ENCODE measurements at regions not wholly inside any gene's neighbourhood (a gene's known extent, or its start where the extent isn't known, plus 50 kb on each side); places are given as distances from the start of the nearest gene placed in this dataset.

GRCh38 chr10:108069096-108069495, 904.6 kb upstream of the SORCS1 start:
- no peak for TF ChIP-seq CTCF (IDR thresholded peaks at IDR 0.05; ENCODE audit: insufficient read depth, low read length, poor library complexity, severe bottlenecking)
- TF ChIP-seq EZH2phosphoT487 (conservative IDR thresholded peaks at IDR 0.05; ENCODE audit: low read length): no peak
